ENCODE measurements at regions not wholly inside any gene's neighbourhood (a gene's known extent, or its start where the extent isn't known, plus 50 kb on each side); places are given as distances from the start of the nearest gene placed in this dataset.

GRCh38 chr16:85187886-85188285, 75.6 kb upstream of the CIBAR2 start:
- no peak for DNase-seq (ENCODE audit: low spot score)

GRCh38 chr16:85188822-85189672, 76.8 kb upstream of the CIBAR2 start:
- DNase-seq (ENCODE audit: low spot score): no peak

- no peak for DNase-seq (ENCODE audit: low spot score)
Measured at GRCh38 chr16:85190572-85190971, 78.3 kb upstream of the CIBAR2 start.

- DNase-seq (ENCODE audit: low spot score): no peak
Measured at GRCh38 chr16:85191341-85191965, 79.2 kb upstream of the CIBAR2 start.

- DNase-seq (ENCODE audit: low spot score): no peak
Measured at GRCh38 chr16:85192238-85193114, 80.2 kb upstream of the CIBAR2 start.

- DNase-seq (ENCODE audit: low spot score): no peak
Measured at GRCh38 chr16:85193115-85193493, 80.8 kb upstream of the CIBAR2 start.

GRCh38 chr16:85193876-85194275, 81.6 kb upstream of the CIBAR2 start:
- no peak for DNase-seq (ENCODE audit: low spot score)

GRCh38 chr16:85194307-85195270, 82.3 kb upstream of the CIBAR2 start:
- DNase-seq (ENCODE audit: low spot score): no peak

GRCh38 chr16:85195271-85195647, 83.0 kb upstream of the CIBAR2 start:
- DNase-seq (ENCODE audit: low spot score): no peak

GRCh38 chr16:85195900-85196772, 83.9 kb upstream of the CIBAR2 start:
- DNase-seq (ENCODE audit: low spot score): no peak

GRCh38 chr16:85196976-85197375, 84.7 kb upstream of the CIBAR2 start:
- no peak for DNase-seq (ENCODE audit: low spot score)

- DNase-seq (ENCODE audit: low spot score): no peak
Measured at GRCh38 chr16:85197611-85198566, 85.6 kb upstream of the CIBAR2 start.

- no peak for DNase-seq (ENCODE audit: low spot score)
Measured at GRCh38 chr16:85199069-85199725, 86.9 kb upstream of the CIBAR2 start.

- no peak for DNase-seq (ENCODE audit: low spot score)
Measured at GRCh38 chr16:85199880-85200279, 87.6 kb upstream of the CIBAR2 start.

- DNase-seq (ENCODE audit: low spot score): peak; percentile 53
Measured at GRCh38 chr16:85200471-85201278, 88.4 kb upstream of the CIBAR2 start.

GRCh38 chr16:85201574-85201973, 89.3 kb upstream of the CIBAR2 start:
- DNase-seq (ENCODE audit: low spot score): no peak

- no peak for DNase-seq (ENCODE audit: low spot score)
Measured at GRCh38 chr16:85202051-85202601, 89.9 kb upstream of the CIBAR2 start.
